H9 (cell line): ENCODE measurements at regions not wholly inside any gene's neighbourhood (a gene's known extent, or its start where the extent isn't known, plus 50 kb on each side); places are given as distances from the start of the nearest gene placed in this dataset.

Source experiments
- DNase-seq: peaks from one replicate; pipeline ENCODE4 v3.0.0-alpha.2; 2017
- H2AFZ ChIP-seq: one replicate; pipeline ENCODE4 v1.6.1; 2013; ENCODE audit warnings: mild to moderate bottlenecking, low read length, control low read depth, moderate library complexity
- H2AK5ac ChIP-seq: 2 replicates; pipeline ENCODE4 v1.6.1; 2013; ENCODE audit warnings: low read length, control low read depth, mixed read lengths; ENCODE audit not compliant: insufficient read length
- H2BK120ac ChIP-seq: one replicate; pipeline ENCODE4 v1.6.1; 2013; ENCODE audit warnings: low read depth, mild to moderate bottlenecking, low read length, control low read depth, inconsistent platforms; ENCODE audit not compliant: poor library complexity, severe bottlenecking
- H2BK12ac ChIP-seq: 2 replicates; pipeline ENCODE4 v1.6.1; 2013; ENCODE audit warnings: low read length, control low read depth, mixed read lengths, low read depth; ENCODE audit not compliant: insufficient read length
- H2BK15ac ChIP-seq: 2 replicates; pipeline ENCODE4 v1.6.1; 2013; ENCODE audit warnings: low read depth, low read length, control low read depth
- H2BK20ac ChIP-seq: one replicate; pipeline ENCODE4 v1.6.1; 2013; ENCODE audit warnings: low read depth, mild to moderate bottlenecking, low read length, control low read depth, inconsistent platforms; ENCODE audit not compliant: poor library complexity, severe bottlenecking
- H2BK5ac ChIP-seq: 2 replicates; pipeline ENCODE4 v1.6.1; 2013; ENCODE audit warnings: low read length, control low read depth, mixed read lengths; ENCODE audit not compliant: insufficient read length
- H3K14ac ChIP-seq: 2 replicates; pipeline ENCODE4 v1.6.1; 2013; ENCODE audit warnings: low read length, control low read depth; ENCODE audit not compliant: insufficient read depth
- H3K18ac ChIP-seq: 2 replicates; pipeline ENCODE4 v1.6.1; 2013; ENCODE audit warnings: low read depth, mild to moderate bottlenecking, mixed read lengths, low read length, control low read depth; ENCODE audit not compliant: insufficient read length
- H3K23ac ChIP-seq: 2 replicates; pipeline ENCODE4 v1.6.1; 2013; ENCODE audit warnings: low read length, control low read depth, mixed read lengths, low read depth; ENCODE audit not compliant: insufficient read length
- H3K23me2 ChIP-seq: 2 replicates; pipeline ENCODE4 v1.6.1; 2013; ENCODE audit warnings: low read depth, mild to moderate bottlenecking, mixed read lengths, low read length, control low read depth; ENCODE audit not compliant: insufficient read length, poor library complexity, severe bottlenecking
- H3K27ac ChIP-seq: 2 replicates; pipeline ENCODE4 v1.5.1; 2013; ENCODE audit warnings: low read length, control low read depth, mixed read lengths, low read depth; ENCODE audit not compliant: insufficient read length
- H3K27me3 ChIP-seq: 2 replicates; pipeline ENCODE4 v1.6.1; 2013; ENCODE audit warnings: low read length, control low read depth, inconsistent platforms; ENCODE audit not compliant: insufficient read depth
- H3K4ac ChIP-seq: 2 replicates; pipeline ENCODE4 v1.6.1; 2013; ENCODE audit warnings: low read depth, mild to moderate bottlenecking, control low read depth, inconsistent platforms, low read length, moderate library complexity
- H3K4me1 ChIP-seq: 2 replicates; pipeline ENCODE4 v1.6.1; 2013; ENCODE audit warnings: low read length, control low read depth, inconsistent platforms; ENCODE audit not compliant: insufficient read depth
- H3K4me2 ChIP-seq: 2 replicates; pipeline ENCODE4 v1.6.1; 2013; ENCODE audit warnings: low read length, control low read depth, mixed read lengths; ENCODE audit not compliant: insufficient read length, insufficient read depth
- H3K56ac ChIP-seq: 2 replicates; pipeline ENCODE4 v1.6.1; 2013; ENCODE audit warnings: low read depth, mild to moderate bottlenecking, mixed read lengths, low read length, control low read depth; ENCODE audit not compliant: insufficient read length
- H3K79me1 ChIP-seq: 2 replicates; pipeline ENCODE4 v1.6.1; 2013; ENCODE audit warnings: low read depth, mild to moderate bottlenecking, moderate library complexity, low read length, control low read depth, inconsistent platforms; ENCODE audit not compliant: insufficient read depth, poor library complexity, severe bottlenecking
- H3K79me2 ChIP-seq: 2 replicates; pipeline ENCODE4 v1.6.1; 2013; ENCODE audit warnings: low read length, control low read depth, inconsistent platforms; ENCODE audit not compliant: insufficient read depth
- H3K9ac ChIP-seq: 2 replicates; pipeline ENCODE4 v1.6.1; 2013; ENCODE audit warnings: low read length, control low read depth, mixed read lengths; ENCODE audit not compliant: insufficient read length; ENCODE audit errors: extremely low read depth
- H3K9me3 ChIP-seq: one replicate; pipeline ENCODE4 v1.6.1; 2013; ENCODE audit warnings: low read depth, low read length, inconsistent platforms; ENCODE audit not compliant: control insufficient read depth
- H3T11ph ChIP-seq: one replicate; pipeline ENCODE4 v1.6.1; 2013; ENCODE audit warnings: mild to moderate bottlenecking, low read length, control low read depth, inconsistent platforms
- H4K20me1 ChIP-seq: one replicate; pipeline ENCODE4 v1.6.1; 2013; ENCODE audit not compliant: control insufficient read depth, insufficient read length, insufficient read depth
- H4K5ac ChIP-seq: 2 replicates; pipeline ENCODE4 v1.6.1; 2013; ENCODE audit warnings: low read depth, mild to moderate bottlenecking, mixed read lengths, low read length, control low read depth; ENCODE audit not compliant: insufficient read length
- H4K8ac ChIP-seq: replicated peaks from 2 replicates; pipeline ENCODE4 v1.6.1; 2013; ENCODE audit warnings: low read length, control low read depth, mixed read lengths, low read depth; ENCODE audit not compliant: insufficient read length
- H4K91ac ChIP-seq: 2 replicates; pipeline ENCODE4 v1.6.1; 2013; ENCODE audit warnings: low read depth, mild to moderate bottlenecking, moderate library complexity, mixed read lengths, low read length, control low read depth; ENCODE audit not compliant: insufficient read length
- H3K27ac Mint-ChIP-seq, 3 experiments: 2 replicates in 2 of 3; 3 replicates in 1 of 3; pipeline ENCODE4 v1.8.0; 2020 to 2021; ENCODE audit warnings: mixed read lengths in 3 of 3, mild to moderate bottlenecking in 1 of 3, moderate library complexity in 1 of 3
- H3K27me3 Mint-ChIP-seq: 2 replicates; pipeline ENCODE4 v1.8.0; 2021; ENCODE audit warnings: low read depth, mild to moderate bottlenecking, moderate library complexity, mixed read lengths
- H3K36me3 Mint-ChIP-seq, 3 experiments: 2 replicates in 2 of 3; 3 replicates in 1 of 3; pipeline ENCODE4 v1.8.0; 2020 to 2021; ENCODE audit warnings: low read depth in 3 of 3, mixed read lengths in 3 of 3; ENCODE audit not compliant: insufficient read depth in 1 of 3
- H3K4me1 Mint-ChIP-seq, 2 experiments: 2 replicates each; pipeline ENCODE4 v1.8.0; 2020; ENCODE audit warnings: mixed read lengths in 2 of 2
- H3K4me3 Mint-ChIP-seq, 2 experiments: 2 replicates in 1 of 2; 3 replicates in 1 of 2; pipeline ENCODE4 v1.8.0; 2020 to 2021; ENCODE audit warnings: mild to moderate bottlenecking in 2 of 2, mixed read lengths in 2 of 2, moderate library complexity in 1 of 2
- H3K9me3 Mint-ChIP-seq, 2 experiments: 2 replicates in 1 of 2; 3 replicates in 1 of 2; pipeline ENCODE4 v1.8.0; 2020; ENCODE audit warnings: mild to moderate bottlenecking in 2 of 2, mixed read lengths in 2 of 2, moderate library complexity in 1 of 2
- WGBS: extraction: QIAGEN DNeasy Blood & Tissue Kit; methylation state at CpG from one replicate; pipeline ENCODE4 v1.1.7; 2013; ENCODE audit warnings: missing lambda C conversion rate, low lambda C conversion rate, mixed read lengths; ENCODE audit not compliant: insufficient read length; ENCODE audit errors: extremely low coverage; 5-methylcytosine and 5-hydroxymethylcytosine counted together
- TF ChIP-seq, protein P1 (sequence below): fragments of 200-600 bp; sonication (generic); conservative IDR thresholded peaks from 3 replicates; pipeline ENCODE4 v1.8.0; 2021; ENCODE audit warnings: antibody characterized with exemption, mild to moderate bottlenecking

- Histone ChIP-seq H2BK15ac (no peak overlapping the region), H4K20me1 (no peaks in the 10 kb centered on the region), H3K27ac (no peak overlapping the region), H3K23ac (no peak overlapping the region), H3K79me1 (no peaks in the 10 kb centered on the region), H3K9ac (no peak overlapping the region), H3K9me3 (no peaks in the 10 kb centered on the region), H3K14ac (no peak overlapping the region), H2BK120ac (no peak overlapping the region), H3K79me2 (no peaks in the 10 kb centered on the region), H3K4me1 (no peaks in the 10 kb centered on the region), H3T11ph (no peak overlapping the region), H2BK5ac (no peak overlapping the region), H4K91ac (no peak overlapping the region), H3K18ac (no peak overlapping the region), H2AFZ (no peak overlapping the region), H2BK12ac (no peak overlapping the region), H3K27me3 (no peaks in the 10 kb centered on the region), H3K56ac (no peak overlapping the region), H3K4ac (no peak overlapping the region), H4K8ac (no peak overlapping the region), H3K4me2 (no peak overlapping the region), H2AK5ac (no peak overlapping the region), H3K23me2 (no peaks in the 10 kb centered on the region), H2BK20ac (no peak overlapping the region), H4K5ac (no peak overlapping the region)
- Mint-ChIP-seq H3K4me1 (no peaks in the 10 kb centered on the region), H3K9me3 (no peaks in the 10 kb centered on the region), H3K4me3 (no peak overlapping the region), H3K27ac (no peak overlapping the region), H3K27me3 (no peaks in the 10 kb centered on the region), H3K36me3 (no peaks in the 10 kb centered on the region)
- WGBS, result no CpG with 5 or more reads among the region's 1 CpG
- DNase-seq, result no peak
- TF ChIP-seq, protein P1, sequence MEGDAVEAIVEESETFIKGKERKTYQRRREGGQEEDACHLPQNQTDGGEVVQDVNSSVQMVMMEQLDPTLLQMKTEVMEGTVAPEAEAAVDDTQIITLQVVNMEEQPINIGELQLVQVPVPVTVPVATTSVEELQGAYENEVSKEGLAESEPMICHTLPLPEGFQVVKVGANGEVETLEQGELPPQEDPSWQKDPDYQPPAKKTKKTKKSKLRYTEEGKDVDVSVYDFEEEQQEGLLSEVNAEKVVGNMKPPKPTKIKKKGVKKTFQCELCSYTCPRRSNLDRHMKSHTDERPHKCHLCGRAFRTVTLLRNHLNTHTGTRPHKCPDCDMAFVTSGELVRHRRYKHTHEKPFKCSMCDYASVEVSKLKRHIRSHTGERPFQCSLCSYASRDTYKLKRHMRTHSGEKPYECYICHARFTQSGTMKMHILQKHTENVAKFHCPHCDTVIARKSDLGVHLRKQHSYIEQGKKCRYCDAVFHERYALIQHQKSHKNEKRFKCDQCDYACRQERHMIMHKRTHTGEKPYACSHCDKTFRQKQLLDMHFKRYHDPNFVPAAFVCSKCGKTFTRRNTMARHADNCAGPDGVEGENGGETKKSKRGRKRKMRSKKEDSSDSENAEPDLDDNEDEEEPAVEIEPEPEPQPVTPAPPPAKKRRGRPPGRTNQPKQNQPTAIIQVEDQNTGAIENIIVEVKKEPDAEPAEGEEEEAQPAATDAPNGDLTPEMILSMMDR, result no peak
Measured at GRCh38 chr12:91836264-91836663, 309.4 kb downstream of the BTG1 start.
